ENCODE measurements at regions not wholly inside any gene's neighbourhood (a gene's known extent, or its start where the extent isn't known, plus 50 kb on each side); places are given as distances from the start of the nearest gene placed in this dataset.

DNA sequence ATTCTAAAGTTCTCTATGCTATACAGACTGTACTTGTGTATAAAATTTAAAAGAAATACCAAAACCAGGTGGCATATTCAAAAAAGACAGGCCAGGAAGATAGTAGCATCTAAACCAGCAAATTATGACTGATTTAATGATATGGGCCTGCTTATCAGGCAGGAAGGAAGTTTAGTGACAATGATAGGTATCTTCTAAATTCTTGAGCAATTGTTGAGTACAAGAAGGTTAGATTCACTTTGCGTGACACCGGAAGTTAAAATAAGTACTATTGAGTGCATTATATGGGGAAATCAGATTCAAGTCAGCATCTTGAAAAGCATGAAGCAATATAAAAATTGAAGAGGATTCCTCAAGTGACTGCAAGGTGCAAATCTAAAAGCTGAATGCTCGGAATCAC lies 186.8 kb upstream of the RGS18 start:
- Histone ChIP-seq H3K27me3 (ENCODE audit: control insufficient read depth in 2 of 2, insufficient read depth in 2 of 2, low read length in 2 of 2) (no peaks in the 10 kb centered on the region), H3K9me1 (ENCODE audit: control insufficient read depth, insufficient read depth, low read length) (no peaks in the 10 kb centered on the region), H2AFZ (ENCODE audit: low read depth, low read length) (no peak overlapping the region), H3K9me3 (replicated peaks; ENCODE audit: control insufficient read depth, insufficient read depth, low read depth, low read length) (no peaks in the 10 kb centered on the region; the same call in 1 of the 2 replicates), H3K4me3 (no peak overlapping the region), H3K79me2 (ENCODE audit: control insufficient read depth, insufficient read depth, low read length) (no peaks in the 10 kb centered on the region), H3K4me2 (ENCODE audit: insufficient read depth, low read length) (no peak overlapping the region), H3K9ac (ENCODE audit: insufficient read depth in 1 of 2, low read depth in 2 of 2, low read length in 2 of 2) (no peak overlapping the region), H3K4me1 (replicated peaks in 1 of 2; ENCODE audit: control insufficient read depth in 2 of 2, insufficient read depth in 2 of 2, low read length in 2 of 2) (no peaks in the 10 kb centered on the region), H3K27ac (ENCODE audit: extremely low read depth, low read depth, low read length) (no peak overlapping the region), H4K20me1 (replicated peaks; ENCODE audit: control insufficient read depth, insufficient read depth, low read length) (no peaks in the 10 kb centered on the region), H3K36me3 (ENCODE audit: control insufficient read depth, insufficient read depth, low read length) (no peaks in the 10 kb centered on the region)
- intact Hi-C loops (cut with micrococcal nuclease) (no loop called here), in situ Hi-C loops (cut with MboI) (no loop called here)
- ATAC-seq (no peak), DNase-seq (ENCODE audit: extremely low read depth in 1 of 4, low spot score in 3 of 4) (no peak), FAIRE-seq (no peak)
- no TSS peak for BruUV-seq (replicated peaks)
- 42% methylated on average over 3 of the region's 3 CpGs for WGBS (ENCODE audit: insufficient coverage, low coverage, missing lambda C conversion rate)
- CTCF ChIA-PET (ENCODE audit: low intra/inter-chr PET ratio): no interaction called here
- POLR2A ChIA-PET: no interaction called here
- TF ChIP-seq ZNF232 (CRISPR knock-in tag; IDR thresholded peaks at IDR 0.05) (no peak), ZNF551 (CRISPR knock-in tag; IDR thresholded peaks at IDR 0.05) (no peak), ZSCAN32 (CRISPR knock-in tag; IDR thresholded peaks at IDR 0.05) (no peak), ZBTB17 (CRISPR knock-in tag; IDR thresholded peaks at IDR 0.05) (no peak), GTF2A2 (tag; IDR thresholded peaks at IDR 0.05) (no peak), C11orf30 (IDR thresholded peaks at IDR 0.05; ENCODE audit: low read depth) (no peak), KDM4B (IDR thresholded peaks at IDR 0.05; ENCODE audit: borderline replicate concordance in 2 of 2, low read depth in 1 of 2) (no peak), ZNF41 (CRISPR knock-in tag; conservative IDR thresholded peaks at IDR 0.05) (no peak), MCM7 (IDR thresholded peaks at IDR 0.05) (no peak), VEZF1 (CRISPR knock-in tag; IDR thresholded peaks at IDR 0.05) (no peak)
- TF ChIP-seq, protein P1, sequence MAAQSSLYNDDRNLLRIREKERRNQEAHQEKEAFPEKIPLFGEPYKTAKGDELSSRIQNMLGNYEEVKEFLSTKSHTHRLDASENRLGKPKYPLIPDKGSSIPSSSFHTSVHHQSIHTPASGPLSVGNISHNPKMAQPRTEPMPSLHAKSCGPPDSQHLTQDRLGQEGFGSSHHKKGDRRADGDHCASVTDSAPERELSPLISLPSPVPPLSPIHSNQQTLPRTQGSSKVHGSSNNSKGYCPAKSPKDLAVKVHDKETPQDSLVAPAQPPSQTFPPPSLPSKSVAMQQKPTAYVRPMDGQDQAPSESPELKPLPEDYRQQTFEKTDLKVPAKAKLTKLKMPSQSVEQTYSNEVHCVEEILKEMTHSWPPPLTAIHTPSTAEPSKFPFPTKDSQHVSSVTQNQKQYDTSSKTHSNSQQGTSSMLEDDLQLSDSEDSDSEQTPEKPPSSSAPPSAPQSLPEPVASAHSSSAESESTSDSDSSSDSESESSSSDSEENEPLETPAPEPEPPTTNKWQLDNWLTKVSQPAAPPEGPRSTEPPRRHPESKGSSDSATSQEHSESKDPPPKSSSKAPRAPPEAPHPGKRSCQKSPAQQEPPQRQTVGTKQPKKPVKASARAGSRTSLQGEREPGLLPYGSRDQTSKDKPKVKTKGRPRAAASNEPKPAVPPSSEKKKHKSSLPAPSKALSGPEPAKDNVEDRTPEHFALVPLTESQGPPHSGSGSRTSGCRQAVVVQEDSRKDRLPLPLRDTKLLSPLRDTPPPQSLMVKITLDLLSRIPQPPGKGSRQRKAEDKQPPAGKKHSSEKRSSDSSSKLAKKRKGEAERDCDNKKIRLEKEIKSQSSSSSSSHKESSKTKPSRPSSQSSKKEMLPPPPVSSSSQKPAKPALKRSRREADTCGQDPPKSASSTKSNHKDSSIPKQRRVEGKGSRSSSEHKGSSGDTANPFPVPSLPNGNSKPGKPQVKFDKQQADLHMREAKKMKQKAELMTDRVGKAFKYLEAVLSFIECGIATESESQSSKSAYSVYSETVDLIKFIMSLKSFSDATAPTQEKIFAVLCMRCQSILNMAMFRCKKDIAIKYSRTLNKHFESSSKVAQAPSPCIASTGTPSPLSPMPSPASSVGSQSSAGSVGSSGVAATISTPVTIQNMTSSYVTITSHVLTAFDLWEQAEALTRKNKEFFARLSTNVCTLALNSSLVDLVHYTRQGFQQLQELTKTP (IDR thresholded peaks at IDR 0.05; ENCODE audit: low read depth in 1 of 2, partially characterized antibody in 2 of 2): no peak
- TF ChIP-seq, protein P2, sequence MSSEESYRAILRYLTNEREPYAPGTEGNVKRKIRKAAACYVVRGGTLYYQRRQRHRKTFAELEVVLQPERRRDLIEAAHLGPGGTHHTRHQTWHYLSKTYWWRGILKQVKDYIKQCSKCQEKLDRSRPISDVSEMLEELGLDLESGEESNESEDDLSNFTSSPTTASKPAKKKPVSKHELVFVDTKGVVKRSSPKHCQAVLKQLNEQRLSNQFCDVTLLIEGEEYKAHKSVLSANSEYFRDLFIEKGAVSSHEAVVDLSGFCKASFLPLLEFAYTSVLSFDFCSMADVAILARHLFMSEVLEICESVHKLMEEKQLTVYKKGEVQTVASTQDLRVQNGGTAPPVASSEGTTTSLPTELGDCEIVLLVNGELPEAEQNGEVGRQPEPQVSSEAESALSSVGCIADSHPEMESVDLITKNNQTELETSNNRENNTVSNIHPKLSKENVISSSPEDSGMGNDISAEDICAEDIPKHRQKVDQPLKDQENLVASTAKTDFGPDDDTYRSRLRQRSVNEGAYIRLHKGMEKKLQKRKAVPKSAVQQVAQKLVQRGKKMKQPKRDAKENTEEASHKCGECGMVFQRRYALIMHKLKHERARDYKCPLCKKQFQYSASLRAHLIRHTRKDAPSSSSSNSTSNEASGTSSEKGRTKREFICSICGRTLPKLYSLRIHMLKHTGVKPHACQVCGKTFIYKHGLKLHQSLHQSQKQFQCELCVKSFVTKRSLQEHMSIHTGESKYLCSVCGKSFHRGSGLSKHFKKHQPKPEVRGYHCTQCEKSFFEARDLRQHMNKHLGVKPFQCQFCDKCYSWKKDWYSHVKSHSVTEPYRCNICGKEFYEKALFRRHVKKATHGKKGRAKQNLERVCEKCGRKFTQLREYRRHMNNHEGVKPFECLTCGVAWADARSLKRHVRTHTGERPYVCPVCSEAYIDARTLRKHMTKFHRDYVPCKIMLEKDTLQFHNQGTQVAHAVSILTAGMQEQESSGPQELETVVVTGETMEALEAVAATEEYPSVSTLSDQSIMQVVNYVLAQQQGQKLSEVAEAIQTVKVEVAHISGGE (CRISPR knock-in tag; IDR thresholded peaks at IDR 0.05): no peak
- TF ChIP-seq, protein P3, sequence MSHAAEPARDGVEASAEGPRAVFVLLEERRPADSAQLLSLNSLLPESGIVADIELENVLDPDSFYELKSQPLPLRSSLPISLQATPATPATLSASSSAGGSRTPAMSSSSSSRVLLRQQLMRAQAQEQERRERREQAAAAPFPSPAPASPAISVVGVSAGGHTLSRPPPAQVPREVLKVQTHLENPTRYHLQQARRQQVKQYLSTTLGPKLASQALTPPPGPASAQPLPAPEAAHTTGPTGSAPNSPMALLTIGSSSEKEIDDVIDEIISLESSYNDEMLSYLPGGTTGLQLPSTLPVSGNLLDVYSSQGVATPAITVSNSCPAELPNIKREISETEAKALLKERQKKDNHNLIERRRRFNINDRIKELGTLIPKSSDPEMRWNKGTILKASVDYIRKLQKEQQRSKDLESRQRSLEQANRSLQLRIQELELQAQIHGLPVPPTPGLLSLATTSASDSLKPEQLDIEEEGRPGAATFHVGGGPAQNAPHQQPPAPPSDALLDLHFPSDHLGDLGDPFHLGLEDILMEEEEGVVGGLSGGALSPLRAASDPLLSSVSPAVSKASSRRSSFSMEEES (CRISPR knock-in tag; IDR thresholded peaks at IDR 0.05): no peak
